KMS-11 (cell line): ENCODE measurements at regions not wholly inside any gene's neighbourhood (a gene's known extent, or its start where the extent isn't known, plus 50 kb on each side); places are given as distances from the start of the nearest gene placed in this dataset.
A peak's percentile ranks its signal among the peaks of the same experiment; 100 is the strongest.

ENCODE experiments used
- H2AFZ ChIP-seq: fragments of 200-600 bp; sonication (generic); 2 replicates; pipeline ENCODE4 v1.6.1; 2016; ENCODE audit warnings: antibody characterized with exemption, mixed run types, low read depth
- H3K27ac ChIP-seq: fragments of 200-600 bp; sonication (generic); 2 replicates; pipeline ENCODE4 v1.6.1; 2016; ENCODE audit warnings: mild to moderate bottlenecking, mixed run types
- H3K27me3 ChIP-seq: fragments of 200-600 bp; sonication (generic); 2 replicates; pipeline ENCODE4 v1.6.1; 2017; ENCODE audit warnings: mild to moderate bottlenecking, low read depth, mixed run types, moderate library complexity; ENCODE audit not compliant: insufficient read depth
- H3K36me3 ChIP-seq: fragments of 200-600 bp; sonication (generic); 2 replicates; pipeline ENCODE4 v1.6.1; 2017; ENCODE audit warnings: mild to moderate bottlenecking, mixed run types; ENCODE audit not compliant: insufficient read depth
- H3K4me1 ChIP-seq: fragments of 200-600 bp; sonication (generic); 2 replicates; pipeline ENCODE4 v1.6.1; 2016; ENCODE audit warnings: mild to moderate bottlenecking, low read depth, mixed run types; ENCODE audit not compliant: poor library complexity, severe bottlenecking
- H3K4me2 ChIP-seq: fragments of 200-600 bp; sonication (generic); 2 replicates; pipeline ENCODE4 v1.7.0; 2016; ENCODE audit warnings: mild to moderate bottlenecking, mixed run types
- H3K4me3 ChIP-seq: fragments of 200-600 bp; sonication (generic); IDR thresholded peaks from 2 replicates; pipeline ENCODE4 v1.6.1; 2017; ENCODE audit warnings: low read depth, low read length, mixed read lengths; ENCODE audit not compliant: insufficient read depth
- H3K79me2 ChIP-seq: fragments of 200-600 bp; sonication (generic); 2 replicates; pipeline ENCODE4 v1.6.1; 2016; ENCODE audit warnings: low read depth, mixed run types; ENCODE audit not compliant: insufficient read depth
- H3K9ac ChIP-seq: fragments of 200-600 bp; sonication (generic); 2 replicates; pipeline ENCODE4 v1.6.1; 2016; ENCODE audit warnings: mild to moderate bottlenecking, mixed run types
- H4K20me1 ChIP-seq: fragments of 200-600 bp; sonication (generic); 2 replicates; pipeline ENCODE4 v1.6.1; 2016; ENCODE audit warnings: mild to moderate bottlenecking, mixed run types; ENCODE audit not compliant: insufficient read depth
- CTCF ChIP-seq: fragments of 200-600 bp; sonication (generic); conservative IDR thresholded peaks from 2 replicates; pipeline ENCODE4 v1.6.1; 2017; ENCODE audit warnings: low read depth, mild to moderate bottlenecking, antibody characterized with exemption, low read length, moderate library complexity, mixed read lengths

- H2AFZ ChIP-seq = peak overlapping the region; percentile 14; the same call in 1 of the 2 replicates
- no peaks in the 10 kb centered on the region for H4K20me1 ChIP-seq
- H3K4me3 ChIP-seq = no peak overlapping the region
These were observed 81.1 kb upstream of the NEO1 start for GRCh38 chr15:72970933-72971760.

GRCh38 chr15:72968531-72968922 is 83.7 kb upstream of the NEO1 start:
- Histone ChIP-seq H3K79me2 (no peaks in the 10 kb centered on the region), H3K27ac (no peak overlapping the region), H3K4me2 (no peak overlapping the region), H3K36me3 (no peaks in the 10 kb centered on the region), H2AFZ (no peak overlapping the region), H3K4me1 (no peaks in the 10 kb centered on the region), H3K27me3 (no peaks in the 10 kb centered on the region), H3K4me3 (no peak overlapping the region), H4K20me1 (no peaks in the 10 kb centered on the region), H3K9ac (no peak overlapping the region)
- TF ChIP-seq CTCF = no peak

More at GRCh38 chr15:72970933-72971760, 81.1 kb upstream of the NEO1 start:
- no peaks in the 10 kb centered on the region for H3K79me2 ChIP-seq
- H3K36me3 ChIP-seq = no peaks in the 10 kb centered on the region
- no peak overlapping the region for H3K9ac ChIP-seq
- H3K27ac ChIP-seq = no peak overlapping the region
- no peaks in the 10 kb centered on the region for H3K27me3 ChIP-seq
- no peak for TF ChIP-seq CTCF
- no peaks in the 10 kb centered on the region for H3K4me1 ChIP-seq
- no peak overlapping the region for H3K4me2 ChIP-seq

- no peak overlapping the region for H3K4me3 ChIP-seq
- no peaks in the 10 kb centered on the region for H4K20me1 ChIP-seq
- no peak overlapping the region for H2AFZ ChIP-seq
These were observed 84.3 kb upstream of the NEO1 start for GRCh38 chr15:72967811-72968530.

GRCh38 chr15:72967397-72967796 is 84.9 kb upstream of the NEO1 start:
- no peaks in the 10 kb centered on the region for H3K36me3 ChIP-seq
- H2AFZ ChIP-seq = no peak overlapping the region
- H3K4me2 ChIP-seq = no peak overlapping the region
- no peak for TF ChIP-seq CTCF
- H4K20me1 ChIP-seq = no peaks in the 10 kb centered on the region
- H3K4me3 ChIP-seq = no peak overlapping the region
- H3K79me2 ChIP-seq = no peaks in the 10 kb centered on the region
- H3K4me1 ChIP-seq = no peaks in the 10 kb centered on the region
- H3K9ac ChIP-seq = no peak overlapping the region
- H3K27me3 ChIP-seq = no peaks in the 10 kb centered on the region
- no peak overlapping the region for H3K27ac ChIP-seq

More at GRCh38 chr15:72967811-72968530, 84.3 kb upstream of the NEO1 start:
- no peak overlapping the region for H3K9ac ChIP-seq
- H3K4me2 ChIP-seq = no peak overlapping the region
- no peaks in the 10 kb centered on the region for H3K79me2 ChIP-seq
- no peak overlapping the region for H3K27ac ChIP-seq
- TF ChIP-seq CTCF = no peak
- no peaks in the 10 kb centered on the region for H3K36me3 ChIP-seq
- no peaks in the 10 kb centered on the region for H3K27me3 ChIP-seq
- no peaks in the 10 kb centered on the region for H3K4me1 ChIP-seq
